Stimulated activated CD4-positive, alpha-beta T cell treated with anti-CD3 and anti-CD28 coated beads, Interleukin-4, amount 100 ng/mL, for 24 hours (primary cell): ENCODE measurements at regions not wholly inside any gene's neighbourhood (a gene's known extent, or its start where the extent isn't known, plus 50 kb on each side); places are given as distances from the start of the nearest gene placed in this dataset.
"Not testable (repeated sequence)": the region's sequence is repeated elsewhere in the genome, so short reads cannot be mapped to it uniquely, and the experiment has no call there.

Source experiments
- DNase-seq: peaks from one replicate; pipeline ENCODE4 v3.0.0-alpha.2; 2020

- no peak for DNase-seq
Measured at GRCh38 chr14:96688629-96689028, 108.6 kb upstream of the VRK1 start.

- no peak for DNase-seq
Measured at GRCh38 chr14:96690713-96691383, 106.3 kb upstream of the VRK1 start.

GRCh38 chr14:96693252-96693820 lies 103.8 kb upstream of the VRK1 start:
- no peak for DNase-seq

- no peak for DNase-seq
Measured at GRCh38 chr14:96693987-96694386, 103.2 kb upstream of the VRK1 start.

GRCh38 chr14:96698960-96699539 lies 98.1 kb upstream of the VRK1 start:
- DNase-seq: peak; percentile 26

GRCh38 chr14:96699666-96700065 lies 97.5 kb upstream of the VRK1 start:
- DNase-seq: no peak

GRCh38 chr14:96702831-96703230 lies 94.4 kb upstream of the VRK1 start:
- no peak for DNase-seq

- no peak for DNase-seq
Measured at GRCh38 chr14:96705422-96706092, 91.6 kb upstream of the VRK1 start.

- DNase-seq: no peak
Measured at GRCh38 chr14:96706893-96707292, 90.3 kb upstream of the VRK1 start.

- DNase-seq: no peak
Measured at GRCh38 chr14:96710060-96710666, 87.0 kb upstream of the VRK1 start.

GRCh38 chr14:96711559-96712267 lies 85.5 kb upstream of the VRK1 start:
- no peak for DNase-seq

- no peak for DNase-seq
Measured at GRCh38 chr14:96713426-96713825, 83.8 kb upstream of the VRK1 start.

GRCh38 chr14:96714537-96714936 lies 82.6 kb upstream of the VRK1 start:
- DNase-seq: not testable (repeated sequence)

GRCh38 chr14:96717116-96717515 lies 80.1 kb upstream of the VRK1 start:
- no peak for DNase-seq

GRCh38 chr14:96718407-96718806 lies 78.8 kb upstream of the VRK1 start:
- no peak for DNase-seq

- not testable (repeated sequence) for DNase-seq
Measured at GRCh38 chr14:96720702-96721101, 76.5 kb upstream of the VRK1 start.

GRCh38 chr14:96722736-96723135 lies 74.4 kb upstream of the VRK1 start:
- no peak for DNase-seq

- DNase-seq: no peak
Measured at GRCh38 chr14:96723946-96724345, 73.2 kb upstream of the VRK1 start.

GRCh38 chr14:96725232-96725631 lies 72.0 kb upstream of the VRK1 start:
- no peak for DNase-seq

GRCh38 chr14:96727073-96727472 lies 70.1 kb upstream of the VRK1 start:
- no peak for DNase-seq

GRCh38 chr14:96727491-96727890 lies 69.7 kb upstream of the VRK1 start:
- no peak for DNase-seq

- no peak for DNase-seq
Measured at GRCh38 chr14:96727980-96728717, 69.0 kb upstream of the VRK1 start.
